Fibroblast of villous mesenchyme (primary cell): ENCODE measurements at regions not wholly inside any gene's neighbourhood (a gene's known extent, or its start where the extent isn't known, plus 50 kb on each side); places are given as distances from the start of the nearest gene placed in this dataset.

Experiments used
- DNase-seq: peaks from one replicate; pipeline ENCODE4 v3.0.0-alpha.2; 2010; ENCODE audit warnings: low read depth
- H3K4me3 ChIP-seq: 2 replicates; pipeline ENCODE4 v1.5.1; 2011; ENCODE audit warnings: low read depth, mild to moderate bottlenecking, low read length
- TF ChIP-seq, protein P1 (sequence below): IDR thresholded peaks from 2 replicates; pipeline ENCODE4 v1.5.1; 2012; ENCODE audit warnings: low read depth, mild to moderate bottlenecking, low read length; ENCODE audit not compliant: insufficient read depth

DNA sequence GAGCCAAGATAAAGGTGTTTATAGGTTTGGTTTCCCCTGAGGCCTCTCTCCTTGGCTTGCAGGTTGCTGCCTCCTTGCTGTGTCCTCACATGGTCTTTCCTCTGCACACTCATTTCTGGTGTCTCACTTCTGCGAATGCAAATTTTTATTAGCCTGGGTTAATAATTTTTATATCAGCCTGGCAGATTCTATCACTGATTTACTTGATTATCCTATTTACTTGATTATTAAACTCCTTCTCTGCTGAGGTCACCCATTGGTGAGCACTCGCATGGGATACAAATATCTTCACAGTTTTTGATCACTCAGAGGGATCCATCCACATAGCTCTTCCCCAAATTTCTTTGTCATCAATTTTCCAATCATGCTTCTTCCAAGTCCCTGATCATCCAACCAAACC lies 90.9 kb upstream of the IGLL5 start:
- H3K4me3 ChIP-seq, result no peak overlapping the region
- TF ChIP-seq, protein P1, sequence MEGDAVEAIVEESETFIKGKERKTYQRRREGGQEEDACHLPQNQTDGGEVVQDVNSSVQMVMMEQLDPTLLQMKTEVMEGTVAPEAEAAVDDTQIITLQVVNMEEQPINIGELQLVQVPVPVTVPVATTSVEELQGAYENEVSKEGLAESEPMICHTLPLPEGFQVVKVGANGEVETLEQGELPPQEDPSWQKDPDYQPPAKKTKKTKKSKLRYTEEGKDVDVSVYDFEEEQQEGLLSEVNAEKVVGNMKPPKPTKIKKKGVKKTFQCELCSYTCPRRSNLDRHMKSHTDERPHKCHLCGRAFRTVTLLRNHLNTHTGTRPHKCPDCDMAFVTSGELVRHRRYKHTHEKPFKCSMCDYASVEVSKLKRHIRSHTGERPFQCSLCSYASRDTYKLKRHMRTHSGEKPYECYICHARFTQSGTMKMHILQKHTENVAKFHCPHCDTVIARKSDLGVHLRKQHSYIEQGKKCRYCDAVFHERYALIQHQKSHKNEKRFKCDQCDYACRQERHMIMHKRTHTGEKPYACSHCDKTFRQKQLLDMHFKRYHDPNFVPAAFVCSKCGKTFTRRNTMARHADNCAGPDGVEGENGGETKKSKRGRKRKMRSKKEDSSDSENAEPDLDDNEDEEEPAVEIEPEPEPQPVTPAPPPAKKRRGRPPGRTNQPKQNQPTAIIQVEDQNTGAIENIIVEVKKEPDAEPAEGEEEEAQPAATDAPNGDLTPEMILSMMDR, result no peak
- no peak for DNase-seq

DNA sequence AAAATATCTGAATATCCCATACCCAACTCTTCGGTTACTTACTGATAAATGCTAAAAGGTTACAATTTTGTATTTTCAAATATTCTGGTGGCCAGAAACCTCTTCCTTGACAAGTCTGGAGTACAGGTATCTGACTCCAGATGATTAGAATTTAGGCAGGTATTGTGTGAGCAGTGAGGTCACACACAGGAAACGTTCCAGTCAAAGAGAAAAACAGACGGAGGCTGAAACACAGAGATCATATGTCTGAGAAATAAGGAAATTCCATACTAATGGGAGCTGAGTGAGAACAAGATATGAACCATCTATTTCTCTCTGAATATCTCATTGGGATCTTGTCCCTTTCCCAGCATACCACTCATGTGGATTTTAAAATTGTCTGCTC lies 89.4 kb upstream of the IGLL5 start:
- no peak for DNase-seq
- no peak overlapping the region for H3K4me3 ChIP-seq
- TF ChIP-seq, protein P1, result no peak

DNA sequence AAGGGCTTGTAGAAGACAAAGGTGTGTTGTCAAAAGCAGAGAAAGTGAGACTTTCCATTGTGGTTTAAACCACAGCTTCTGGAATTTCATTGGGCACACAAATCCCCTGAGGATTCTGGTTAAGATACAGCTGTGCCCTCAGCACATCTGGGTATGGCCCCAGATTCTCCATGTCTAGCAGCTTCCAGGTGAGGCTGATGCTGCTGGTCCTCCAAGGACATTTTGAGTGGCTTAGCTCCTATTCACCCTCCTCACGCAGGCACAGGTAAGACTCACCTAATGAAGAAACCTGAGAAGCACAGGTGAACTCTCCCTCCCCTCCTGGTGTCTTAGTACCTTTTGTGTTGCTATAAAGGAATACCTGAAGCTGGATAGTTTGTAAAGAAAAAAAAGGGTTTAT lies 88.9 kb upstream of the IGLL5 start:
- TF ChIP-seq, protein P1, result no peak
- no peak for DNase-seq
- H3K4me3 ChIP-seq, result no peak overlapping the region

DNA sequence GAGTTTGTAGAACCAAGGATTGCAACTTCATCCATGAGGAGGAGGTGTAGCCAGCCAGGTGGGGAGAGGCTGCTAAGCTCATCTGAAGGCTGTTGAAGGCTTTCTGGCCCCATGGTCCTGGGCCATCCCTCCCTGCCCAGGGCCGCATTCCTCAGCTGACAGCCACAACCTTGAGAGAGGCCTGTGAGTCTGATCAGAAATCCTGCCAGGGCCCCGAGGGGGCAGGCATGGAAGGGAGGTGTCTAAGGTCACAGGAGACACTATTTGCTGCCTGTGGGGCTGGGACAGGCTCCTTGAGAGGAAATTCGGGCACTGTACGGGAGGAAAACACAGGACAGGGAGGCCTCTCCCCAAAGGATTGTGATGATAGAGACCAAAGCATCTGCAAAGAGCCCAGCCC lies 88.1 kb upstream of the IGLL5 start:
- no peak for DNase-seq
- H3K4me3 ChIP-seq, result no peak overlapping the region
- TF ChIP-seq, protein P1, result no peak

DNA sequence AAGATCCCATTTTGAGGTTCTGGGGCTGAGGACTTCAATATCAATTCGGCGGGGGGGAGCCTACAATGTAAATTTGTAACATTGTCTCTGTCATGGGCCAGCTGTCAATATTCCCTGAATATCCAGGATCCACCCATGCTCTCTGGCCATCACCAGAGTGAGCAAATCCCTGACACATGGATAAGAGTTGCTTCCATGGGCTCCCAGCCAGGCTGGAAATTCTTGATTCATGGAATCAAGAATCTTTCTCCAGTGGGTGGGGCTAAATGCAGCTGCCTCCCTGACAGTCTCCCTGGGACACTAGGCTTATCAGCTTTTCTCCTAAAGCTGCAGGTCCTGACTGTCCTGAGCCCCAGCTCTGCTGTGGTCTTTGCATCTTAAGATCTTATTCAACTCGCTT lies 86.9 kb upstream of the IGLL5 start:
- TF ChIP-seq, protein P1, result no peak
- no peak overlapping the region for H3K4me3 ChIP-seq
- no peak for DNase-seq

DNA sequence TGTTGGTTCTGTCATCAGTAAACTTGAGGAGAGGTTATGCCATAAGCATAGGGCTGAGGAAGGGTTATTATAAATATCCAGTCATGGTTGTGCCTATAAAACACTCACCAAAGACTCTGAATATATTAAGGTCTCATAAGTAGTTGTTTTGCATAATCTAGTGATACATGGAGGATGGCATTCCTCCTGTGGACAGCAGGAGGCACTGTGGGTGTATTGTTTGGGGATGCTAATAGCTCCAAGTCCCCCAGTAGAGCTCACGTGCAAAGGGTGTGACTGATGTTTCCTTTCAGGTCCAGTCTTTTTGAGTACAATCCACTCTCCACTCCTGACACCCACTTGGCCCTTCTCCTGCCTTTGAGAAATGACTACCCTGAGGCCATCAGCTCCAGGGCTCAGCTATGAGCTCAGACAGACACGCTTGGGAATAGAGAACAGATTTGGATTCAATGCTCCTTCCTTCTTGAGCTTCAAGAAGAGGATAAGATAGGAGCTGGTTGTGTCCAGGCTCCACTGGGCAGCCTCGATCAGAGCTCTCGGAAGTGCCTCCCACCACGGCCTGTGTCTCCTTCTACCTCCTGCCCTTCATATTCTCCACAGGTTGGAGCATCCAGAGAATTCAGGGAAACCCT lies 85.2 kb upstream of the IGLL5 start:
- TF ChIP-seq, protein P1, result peak; percentile 19
- DNase-seq, result no peak
- H3K4me3 ChIP-seq, result no peak overlapping the region

DNA sequence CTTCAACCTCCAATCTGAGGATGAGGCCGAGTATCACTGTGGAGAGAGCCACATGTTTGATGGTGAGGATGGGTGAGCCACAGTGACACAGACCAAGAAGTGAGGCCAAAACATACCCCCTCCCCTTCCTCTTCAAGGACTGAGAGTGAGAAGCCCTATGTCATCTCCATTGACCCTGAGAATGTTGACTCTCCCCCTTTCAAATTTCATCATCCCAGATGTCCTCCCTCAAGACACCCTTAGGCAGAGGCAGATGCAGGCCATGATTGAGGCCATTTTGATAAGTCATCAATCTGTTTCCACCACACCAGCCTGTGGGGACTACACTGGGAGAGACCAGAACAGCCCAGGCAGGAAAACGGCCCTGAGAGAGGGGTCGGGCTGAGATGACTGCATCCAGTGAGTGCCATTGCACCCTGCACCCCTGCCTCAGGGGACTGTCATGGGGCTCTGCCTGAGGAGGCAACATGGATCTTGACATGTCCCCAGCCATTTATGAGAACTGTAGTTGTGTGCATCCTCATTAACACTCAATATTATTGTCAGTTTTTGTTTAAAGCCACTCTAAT lies 84.2 kb upstream of the IGLL5 start:
- TF ChIP-seq, protein P1, result no peak
- DNase-seq, result no peak
- H3K4me3 ChIP-seq, result no peak overlapping the region
